ENCODE measurements at regions not wholly inside any gene's neighbourhood (a gene's known extent, or its start where the extent isn't known, plus 50 kb on each side); places are given as distances from the start of the nearest gene placed in this dataset.

GRCh38 chr7:124480821-124481290 is 284.7 kb downstream of the GPR37 start:
- H3K4me1 Mint-ChIP-seq = peaks cover 4 to 6% of the 10 kb centered on the region in 2 experiments; a peak in 3 of 4 replicates
- no peak overlapping the region for H3K4me3 Mint-ChIP-seq
- Histone ChIP-seq H3K56ac (ENCODE audit: insufficient read length, low read depth, low read length) (no peak overlapping the region), H3K18ac (ENCODE audit: insufficient read length, low read depth, low read length) (no peak overlapping the region), H4K8ac (replicated peaks; ENCODE audit: insufficient read length, low read depth, low read length) (no peak overlapping the region), H2BK5ac (ENCODE audit: insufficient read length, low read length) (no peak overlapping the region), H2BK12ac (ENCODE audit: insufficient read length, low read depth, low read length) (no peak overlapping the region), H3K9me3 (ENCODE audit: control insufficient read depth, low read depth, low read length) (no peaks in the 10 kb centered on the region), H3K79me2 (ENCODE audit: insufficient read depth, low read length) (no peaks in the 10 kb centered on the region), H2BK15ac (ENCODE audit: low read depth, low read length) (no peak overlapping the region), H3K23ac (ENCODE audit: insufficient read length, low read depth, low read length) (no peak overlapping the region), H4K5ac (ENCODE audit: insufficient read length, low read depth, low read length) (no peak overlapping the region), H4K91ac (ENCODE audit: insufficient read length, low read depth, low read length) (no peak overlapping the region), H2AFZ (ENCODE audit: low read length) (no peak overlapping the region), H3K79me1 (ENCODE audit: insufficient read depth, low read depth, low read length, poor library complexity, severe bottlenecking) (no peaks in the 10 kb centered on the region), H3T11ph (ENCODE audit: low read length) (no peak overlapping the region), H3K4ac (ENCODE audit: low read depth, low read length) (no peak overlapping the region), H4K20me1 (ENCODE audit: control insufficient read depth, insufficient read depth, insufficient read length) (no peaks in the 10 kb centered on the region), H3K27ac (ENCODE audit: insufficient read length, low read depth, low read length) (no peak overlapping the region), H3K4me1 (ENCODE audit: insufficient read depth, low read length) (no peaks in the 10 kb centered on the region), H3K23me2 (ENCODE audit: insufficient read length, low read depth, low read length, poor library complexity, severe bottlenecking) (no peaks in the 10 kb centered on the region), H3K27me3 (ENCODE audit: insufficient read depth, low read length) (no peaks in the 10 kb centered on the region), H3K14ac (ENCODE audit: insufficient read depth, low read length) (no peak overlapping the region), H2BK120ac (ENCODE audit: low read depth, low read length, poor library complexity, severe bottlenecking) (no peak overlapping the region), H2BK20ac (ENCODE audit: low read depth, low read length, poor library complexity, severe bottlenecking) (no peak overlapping the region), H2AK5ac (ENCODE audit: insufficient read length, low read length) (no peak overlapping the region), H3K4me2 (ENCODE audit: insufficient read depth, insufficient read length, low read length) (no peak overlapping the region), H3K9ac (ENCODE audit: extremely low read depth, insufficient read length, low read length) (no peak overlapping the region)
- no peak for DNase-seq
- H3K27ac Mint-ChIP-seq = peak overlapping the region in 2 of 3 experiments; percentile 39 to 77; a peak in 1 of 7 replicates
- H3K27me3 Mint-ChIP-seq (ENCODE audit: low read depth) = no peaks in the 10 kb centered on the region
- H3K9me3 Mint-ChIP-seq = no peaks in the 10 kb centered on the region
- H3K36me3 Mint-ChIP-seq (ENCODE audit: insufficient read depth in 1 of 3, low read depth in 3 of 3) = no peaks in the 10 kb centered on the region; a peak in 1 of 7 replicates
- no CpG with 5 or more reads among the region's 23 CpGs for WGBS (ENCODE audit: extremely low coverage, insufficient read length, low lambda C conversion rate)
- no peak for TF ChIP-seq CTCF (conservative IDR thresholded peaks at IDR 0.05)

All from H9 (cell line).